Eye (tissue), 1 donor: ENCODE measurements at regions not wholly inside any gene's neighbourhood (a gene's known extent, or its start where the extent isn't known, plus 50 kb on each side); places are given as distances from the start of the nearest gene placed in this dataset.
"Not testable (repeated sequence)": the region's sequence is repeated elsewhere in the genome, so short reads cannot be mapped to it uniquely, and the experiment has no call there.

Experiments
- DNase-seq: peaks from one replicate; pipeline ENCODE4 v3.0.0-alpha.2; 2015

DNA sequence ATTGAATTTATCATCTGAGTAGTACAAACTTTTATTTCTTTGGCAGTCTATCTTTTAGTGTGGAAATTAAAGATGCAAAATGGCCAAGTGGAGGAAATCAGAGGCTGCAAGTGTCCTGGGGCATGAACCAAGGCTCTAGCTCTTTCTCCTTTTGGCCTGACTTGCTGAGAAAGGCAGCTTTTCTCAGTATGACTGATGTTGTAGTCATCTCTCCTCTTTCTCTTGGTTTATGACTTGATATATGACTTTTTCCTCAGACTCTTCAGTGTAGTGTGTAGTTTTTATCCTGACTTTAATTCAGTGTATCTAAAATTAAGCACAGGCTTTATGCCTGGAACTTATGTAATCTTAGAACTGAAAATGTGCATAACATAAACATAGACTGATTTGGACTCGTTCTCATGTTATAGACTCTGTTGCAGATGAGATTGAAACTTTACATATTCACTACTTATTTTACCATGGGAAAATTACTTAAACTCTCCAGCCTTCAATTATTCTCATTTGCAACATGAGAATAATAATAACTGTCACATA, 65.7 kb downstream of the SLITRK5 start:
- DNase-seq: no peak

DNA sequence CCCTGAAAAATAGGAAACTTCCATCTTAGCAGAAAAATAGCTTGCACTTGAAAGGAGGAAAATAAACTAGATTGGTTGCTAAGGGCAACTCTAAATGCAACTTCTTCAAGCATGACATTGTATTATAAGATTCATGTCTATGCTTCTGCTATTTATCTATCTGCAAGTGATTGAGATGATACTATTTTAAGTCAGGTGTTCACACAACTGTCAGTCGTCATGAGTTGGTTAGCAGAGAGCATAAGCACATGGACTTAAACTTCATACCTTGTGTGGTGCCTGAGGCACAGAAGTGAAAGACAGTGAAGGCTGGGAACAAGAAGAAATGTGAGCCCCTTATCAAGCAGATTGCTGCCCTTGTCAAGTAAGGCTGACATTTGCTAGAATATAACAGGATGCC, 82.9 kb downstream of the SLITRK5 start:
- DNase-seq: no peak

DNA sequence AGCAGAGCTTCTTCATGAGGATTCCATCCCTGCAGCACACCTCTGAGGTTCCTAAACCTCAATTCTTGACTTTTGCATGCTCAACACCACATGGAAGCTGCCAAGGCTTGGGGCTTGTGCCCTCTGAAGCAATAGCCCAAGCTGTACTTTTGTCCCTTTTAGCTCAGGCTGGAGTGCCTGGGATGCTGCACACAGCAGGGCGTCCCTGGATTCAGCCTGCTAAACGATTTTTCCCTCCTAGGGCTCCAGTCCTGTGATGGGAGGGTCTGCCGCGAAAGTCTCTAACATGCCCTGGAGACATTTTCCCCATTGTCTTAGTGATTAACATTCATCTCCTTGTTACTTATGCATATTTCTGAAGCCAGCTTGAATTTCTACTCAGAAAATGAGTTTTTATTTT, 98.3 kb downstream of the SLITRK5 start:
- no peak for DNase-seq

DNA sequence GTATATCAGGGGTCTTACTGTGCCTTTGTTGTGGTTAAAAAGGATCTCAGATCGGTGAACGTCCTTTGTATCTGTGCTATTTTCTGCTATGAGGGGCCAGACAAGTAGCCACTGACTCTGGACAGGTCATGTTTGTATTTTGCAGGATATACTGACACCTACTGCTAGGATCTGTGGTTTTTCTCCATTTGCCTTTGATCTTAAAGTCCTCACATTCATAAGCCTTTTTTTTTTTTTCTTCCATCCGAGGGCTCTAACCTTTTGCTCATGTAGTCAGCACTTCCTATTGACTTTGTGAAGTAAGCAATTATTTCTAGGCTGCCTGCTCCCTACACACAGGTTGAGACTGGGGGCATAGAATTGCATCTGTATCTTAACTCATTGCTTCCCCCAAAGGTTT, 106.2 kb downstream of the SLITRK5 start:
- DNase-seq: no peak

DNA sequence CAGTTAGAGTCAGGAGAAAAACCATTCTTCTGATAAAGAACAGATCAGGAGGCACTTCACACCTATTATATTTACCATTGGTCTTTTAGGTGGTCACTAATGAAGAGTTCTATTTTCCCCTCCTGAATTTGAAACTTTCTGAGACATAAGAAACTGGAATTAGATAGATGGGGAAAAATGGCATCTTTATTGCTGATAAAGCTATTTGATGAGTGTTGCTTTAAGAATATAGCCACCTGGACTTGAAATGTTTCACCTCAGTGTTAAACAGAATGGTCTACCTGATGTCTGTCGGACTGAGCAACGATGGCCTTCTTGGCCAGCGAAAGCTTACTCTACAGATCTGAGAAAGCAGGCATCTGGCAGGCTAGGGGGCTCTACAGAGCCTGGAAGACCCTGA, 107.0 kb downstream of the SLITRK5 start:
- DNase-seq: no peak

DNA sequence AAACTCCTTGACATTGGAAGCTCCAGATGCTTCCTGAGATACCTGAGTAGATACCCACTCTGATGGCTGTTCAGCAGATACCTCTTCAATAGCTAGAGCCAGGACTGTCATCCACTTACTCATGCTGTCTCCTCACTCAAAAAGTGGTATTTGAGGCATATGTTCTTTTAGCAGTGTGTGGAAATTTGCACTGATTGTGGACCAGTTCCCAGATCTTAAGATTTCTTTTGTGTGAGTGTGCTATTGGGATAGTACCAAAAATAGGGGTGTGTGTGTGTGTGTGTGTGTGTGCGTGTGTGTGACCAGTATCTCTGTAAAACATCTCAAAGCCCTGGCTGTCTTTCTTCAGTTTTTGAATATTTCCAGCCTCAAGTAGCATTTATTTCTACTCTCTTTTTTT, 108.3 kb downstream of the SLITRK5 start:
- DNase-seq: no peak

DNA sequence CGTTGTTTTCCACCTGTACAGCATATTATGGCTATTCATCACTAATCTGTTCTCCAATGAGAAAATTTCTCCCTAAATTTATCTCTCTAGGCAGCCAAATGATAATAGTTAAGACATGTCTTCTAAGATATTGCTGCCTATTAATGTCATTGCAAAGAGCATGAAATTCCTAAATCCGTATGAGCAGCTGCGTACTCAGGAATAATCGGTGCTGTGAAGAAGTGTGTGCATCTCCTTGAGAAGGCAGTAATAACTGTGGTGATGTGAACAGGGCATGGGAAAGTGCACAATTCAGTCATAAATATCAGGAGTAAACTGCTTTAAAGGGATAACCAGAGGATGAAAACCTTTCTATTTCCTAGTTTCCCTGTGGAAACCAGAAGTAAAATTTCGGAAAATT, 112.2 kb downstream of the SLITRK5 start:
- no peak for DNase-seq

DNA sequence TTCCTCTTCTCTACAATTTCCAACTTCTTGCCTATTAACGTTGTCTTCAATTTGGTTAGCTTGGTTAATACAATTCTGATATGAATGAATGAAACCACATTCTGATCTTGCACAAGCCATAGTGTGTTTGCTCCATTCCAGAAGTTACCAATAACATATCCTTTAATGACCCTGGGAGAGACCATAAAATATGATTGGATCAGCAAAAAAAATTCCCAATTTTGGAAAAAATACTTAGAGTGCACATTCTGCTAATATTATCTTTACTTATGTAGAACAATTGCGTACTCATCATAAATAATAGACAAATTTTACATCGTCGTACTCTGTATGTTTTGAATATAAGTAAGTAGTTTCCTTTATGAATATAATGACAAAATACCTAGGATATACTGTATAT, 117.2 kb downstream of the SLITRK5 start:
- DNase-seq: no peak

DNA sequence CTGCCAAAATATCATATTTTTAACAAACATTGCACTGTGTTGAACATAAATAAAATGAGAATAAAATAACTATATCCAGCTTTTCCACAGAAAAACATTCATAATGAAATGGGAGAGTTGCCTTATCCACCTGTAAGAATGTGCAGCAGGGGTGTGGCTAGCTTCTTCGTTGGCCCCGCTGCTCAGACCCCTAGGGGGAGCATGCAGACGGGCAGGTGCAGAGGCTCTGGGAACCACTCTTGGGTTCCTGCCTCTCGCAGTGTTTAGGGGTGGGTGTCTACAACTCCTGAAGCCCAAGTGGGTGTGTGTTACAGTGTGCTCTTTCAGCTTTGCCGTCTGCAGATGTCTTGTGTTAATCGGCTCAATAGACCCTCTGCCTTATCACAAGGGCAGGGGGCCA, 121.7 kb downstream of the SLITRK5 start:
- no peak for DNase-seq

DNA sequence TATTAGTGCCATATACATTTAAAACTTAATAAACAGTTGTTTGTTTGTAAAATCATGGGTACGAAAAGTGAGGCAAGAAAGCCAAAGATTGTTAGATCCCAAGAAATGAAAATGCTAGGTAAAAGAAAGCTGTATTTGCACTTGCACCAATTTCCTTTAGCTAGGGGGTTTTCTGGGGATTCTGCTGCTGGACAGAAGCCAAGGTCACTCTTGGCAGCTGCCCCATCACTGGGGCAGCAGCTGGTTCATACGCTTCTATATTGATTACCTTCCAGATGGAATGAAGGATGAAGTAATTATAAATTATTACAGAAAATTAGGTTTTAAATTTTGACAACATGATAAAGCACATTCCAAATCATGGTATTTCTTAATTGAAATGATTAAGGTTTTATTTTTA, 127.4 kb downstream of the SLITRK5 start:
- peak; percentile 51 for DNase-seq

DNA sequence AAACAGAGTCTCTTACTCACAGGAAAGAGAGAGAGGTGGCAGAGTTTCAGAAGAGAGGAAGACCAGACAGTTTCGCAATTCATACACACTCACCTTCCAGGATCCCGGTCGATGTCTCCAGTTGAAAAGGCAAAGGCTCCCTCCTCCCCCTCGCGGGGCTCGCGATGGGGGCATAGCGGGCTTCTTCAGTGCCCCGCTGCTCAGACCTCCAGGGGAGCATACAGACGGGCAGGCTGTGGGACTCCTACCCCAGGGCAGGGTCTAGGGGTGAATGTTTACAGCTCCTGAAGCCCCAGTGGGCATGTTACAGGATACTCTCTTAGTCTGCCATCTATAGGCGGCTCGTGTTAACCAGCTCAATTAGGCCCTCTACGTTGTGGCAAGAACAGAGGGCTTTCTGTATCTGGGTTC, 139.2 kb downstream of the SLITRK5 start:
- no peak for DNase-seq

DNA sequence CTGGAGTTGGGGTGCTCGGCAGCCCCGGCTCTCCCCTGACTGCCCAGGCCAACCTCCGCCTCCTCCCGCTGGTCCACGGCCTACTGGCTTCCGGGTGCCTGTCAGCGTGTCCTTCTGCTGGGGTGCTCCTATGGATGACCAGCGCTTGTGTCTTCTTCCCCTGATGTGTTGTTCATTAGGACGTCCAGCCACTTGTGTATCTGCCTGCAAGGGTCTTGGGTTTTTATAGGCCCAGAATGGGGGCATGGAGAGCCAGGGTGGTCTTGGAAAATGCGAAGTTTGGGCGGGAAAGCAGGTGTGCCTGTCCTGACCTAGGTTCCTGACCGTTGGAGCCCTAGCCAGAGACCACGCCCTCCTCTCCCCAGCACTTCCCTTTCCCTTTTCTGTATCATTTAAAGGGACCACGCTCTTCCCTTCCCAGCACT, 139.8 kb downstream of the SLITRK5 start:
- DNase-seq: no peak

DNA sequence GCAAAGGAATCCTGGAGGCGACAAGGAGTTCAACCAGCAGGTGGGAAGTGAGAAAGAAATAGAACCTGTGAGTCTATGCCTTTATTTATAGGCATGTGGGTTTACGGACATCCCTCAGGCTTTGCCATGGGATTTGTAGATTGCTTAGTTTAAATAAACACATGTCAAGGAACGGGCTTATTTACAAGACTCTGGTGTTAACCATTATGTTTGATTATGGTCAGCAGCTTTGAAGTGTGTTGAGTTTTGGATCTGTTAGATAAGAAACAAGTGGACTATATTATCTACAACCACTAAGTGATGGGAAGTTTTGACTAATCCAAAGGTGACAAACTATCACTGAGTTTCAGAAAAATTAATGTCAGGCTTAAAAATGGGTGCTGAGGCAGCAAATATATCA, 143.2 kb downstream of the SLITRK5 start:
- DNase-seq: no peak

DNA sequence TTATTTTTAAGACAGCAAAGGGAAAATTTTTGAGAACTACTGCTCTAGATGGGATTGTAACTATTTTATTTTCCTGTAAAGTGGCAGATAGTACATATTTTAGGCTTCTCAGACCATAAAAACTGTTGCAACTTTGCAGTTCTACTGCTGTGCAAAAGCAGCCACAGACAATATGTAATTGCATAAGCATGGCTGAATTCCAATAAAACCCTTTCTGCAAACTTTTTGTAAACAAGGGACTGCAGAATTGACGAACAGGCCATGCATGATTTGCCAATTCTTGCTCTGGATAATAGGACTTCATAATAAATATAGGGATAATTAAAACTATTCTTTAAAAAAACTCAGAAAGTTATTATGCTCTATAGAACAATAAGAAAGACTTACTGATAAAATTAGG, 149.1 kb downstream of the SLITRK5 start:
- peak; percentile 49 for DNase-seq

DNA sequence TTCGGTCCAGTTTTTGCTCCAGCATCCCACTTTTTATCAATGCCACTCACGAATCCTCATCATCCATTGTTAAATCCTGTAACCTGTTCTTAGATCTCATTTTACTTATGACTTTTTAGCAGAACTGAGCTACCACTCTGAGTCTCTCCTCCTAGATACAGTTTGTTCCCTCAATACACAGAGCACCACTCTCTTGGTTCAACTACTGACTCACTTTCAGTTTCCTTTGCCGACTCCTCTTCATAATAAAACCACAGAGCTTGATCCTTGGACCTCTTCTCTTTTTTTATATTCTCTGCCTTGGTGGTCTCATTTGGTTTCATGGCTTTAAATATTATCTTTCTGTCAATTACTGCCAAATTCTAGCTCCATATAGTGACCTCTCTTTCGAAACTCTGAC, 150.3 kb downstream of the SLITRK5 start:
- no peak for DNase-seq

DNA sequence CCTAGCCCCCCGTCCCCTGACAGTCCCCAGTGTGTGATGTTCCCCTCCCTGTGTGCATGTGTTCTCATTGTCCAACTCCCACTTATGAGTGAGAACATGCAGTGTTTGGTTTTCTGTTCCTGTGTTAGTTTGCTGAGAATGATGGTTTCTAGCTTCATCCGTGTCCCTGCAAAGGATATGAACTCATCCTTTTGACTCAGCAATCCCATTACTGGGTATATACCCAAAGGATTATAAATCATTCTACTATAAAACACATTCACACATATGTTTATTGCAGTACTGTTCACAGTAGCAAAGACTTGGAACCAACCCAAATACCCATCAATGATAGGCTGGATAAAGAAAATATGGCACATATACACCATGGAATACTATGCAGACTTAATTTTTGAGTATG, 155.1 kb downstream of the SLITRK5 start:
- not testable (repeated sequence) for DNase-seq

DNA sequence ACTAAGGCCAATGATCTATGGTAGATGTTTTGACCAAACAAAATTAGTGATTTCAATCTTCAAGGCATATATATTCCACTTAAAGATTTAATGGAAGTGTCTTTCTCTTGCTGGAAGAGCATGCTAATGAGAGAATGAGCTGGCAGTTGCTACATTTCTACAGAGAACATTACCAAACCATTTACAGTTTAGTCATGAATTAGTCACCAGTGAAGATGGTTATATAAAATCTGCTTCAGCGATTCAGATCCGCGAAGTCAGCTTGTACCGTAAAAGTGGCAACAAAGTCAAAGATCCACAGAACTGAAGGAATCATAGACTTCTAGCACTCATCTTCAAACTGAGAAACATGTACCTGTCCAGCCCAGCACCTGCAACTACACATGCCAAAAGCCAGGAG, 156.3 kb downstream of the SLITRK5 start:
- no peak for DNase-seq

DNA sequence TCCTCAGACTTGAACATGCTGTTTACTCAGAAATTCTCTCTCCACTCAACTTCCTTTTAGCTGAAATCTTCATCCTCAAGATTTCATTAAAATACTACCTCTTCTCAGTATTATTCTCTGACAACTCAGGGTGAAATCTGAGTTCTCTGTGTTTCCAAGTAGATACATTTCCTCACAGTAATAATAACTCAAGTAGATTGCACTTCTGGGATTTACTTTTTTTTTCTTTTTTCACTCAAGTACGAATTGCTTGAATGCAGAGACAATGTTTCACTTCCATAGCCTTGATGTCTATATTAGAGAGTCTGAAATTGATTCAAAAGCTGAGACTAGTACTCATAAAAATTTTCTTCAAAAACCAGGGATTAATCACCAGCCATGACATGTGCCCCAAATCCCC, 166.4 kb downstream of the SLITRK5 start:
- DNase-seq: no peak

DNA sequence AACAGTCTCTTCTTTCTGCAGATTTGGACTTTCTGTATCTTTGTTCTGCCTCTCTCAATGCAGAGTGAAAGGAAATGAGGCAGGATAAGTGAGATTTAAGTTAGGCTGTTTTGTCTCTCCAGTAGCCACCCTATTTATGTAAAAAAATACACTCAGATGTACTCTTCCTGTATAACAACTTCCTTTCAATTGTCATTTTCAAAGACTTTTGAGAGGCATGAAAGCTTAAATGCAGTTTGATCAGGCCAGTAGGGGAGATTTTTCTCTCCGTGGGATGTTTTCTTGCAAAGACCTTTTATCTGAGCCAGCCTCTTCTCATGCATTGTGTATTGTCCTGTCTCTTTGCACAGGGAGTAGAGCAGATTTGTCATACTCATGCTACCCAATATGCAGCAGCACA, 166.8 kb downstream of the SLITRK5 start:
- DNase-seq: no peak

DNA sequence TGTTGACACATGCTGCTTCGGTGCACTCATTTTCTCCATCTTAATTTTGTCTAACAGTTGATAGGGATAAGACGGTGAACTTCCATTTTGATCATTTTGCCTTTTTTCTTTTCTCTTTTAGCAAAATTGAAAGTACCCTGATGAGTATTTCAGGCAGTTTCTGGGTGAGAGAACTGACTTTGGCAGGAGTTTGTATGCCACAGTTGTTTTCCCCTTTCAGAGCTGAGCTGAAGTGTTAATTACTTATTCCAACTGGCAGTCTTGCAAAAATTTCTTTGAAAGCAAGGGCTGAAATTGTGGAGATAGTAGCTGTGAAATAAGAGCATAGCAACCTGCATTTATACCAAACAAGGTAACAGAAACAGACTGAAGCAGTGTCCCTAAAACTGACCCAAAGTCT, 180.2 kb downstream of the SLITRK5 start:
- DNase-seq: no peak

DNA sequence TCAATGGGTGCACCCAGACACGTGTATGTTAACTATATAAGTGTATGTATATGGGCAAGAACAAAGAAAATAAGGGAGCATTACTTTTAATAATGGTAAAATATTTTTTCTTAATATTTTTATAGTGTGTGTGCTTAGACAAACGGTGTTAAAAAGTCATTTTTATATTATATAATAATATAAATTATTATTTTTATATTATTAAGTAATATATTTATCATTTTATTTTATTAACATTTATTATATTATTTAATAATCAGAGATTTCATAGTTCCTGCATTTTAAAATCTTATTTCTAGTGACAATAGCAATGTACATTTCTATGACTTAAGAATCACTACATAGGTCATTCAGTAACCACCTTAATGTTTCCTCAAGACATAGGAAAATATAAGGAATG, 184.4 kb downstream of the SLITRK5 start:
- no peak for DNase-seq

DNA sequence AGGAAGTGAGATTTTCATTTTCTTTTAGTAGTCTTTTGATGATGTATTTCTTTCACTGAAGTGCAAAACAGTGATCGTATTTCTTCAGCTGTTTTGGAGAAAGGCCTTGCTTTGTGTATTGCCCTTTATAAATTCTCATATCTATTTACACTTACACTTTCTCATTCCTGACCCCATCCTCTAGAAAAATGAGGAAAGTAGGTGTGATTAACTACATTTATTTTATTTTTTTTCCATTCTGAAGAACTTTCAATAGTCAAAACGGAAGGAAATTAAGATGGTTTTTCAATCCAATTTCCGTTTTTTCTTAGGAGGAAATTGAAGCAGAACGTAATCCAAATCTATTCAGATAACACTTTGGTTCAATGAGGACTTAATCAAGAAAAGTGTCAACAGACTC, 188.1 kb downstream of the SLITRK5 start:
- DNase-seq: no peak

DNA sequence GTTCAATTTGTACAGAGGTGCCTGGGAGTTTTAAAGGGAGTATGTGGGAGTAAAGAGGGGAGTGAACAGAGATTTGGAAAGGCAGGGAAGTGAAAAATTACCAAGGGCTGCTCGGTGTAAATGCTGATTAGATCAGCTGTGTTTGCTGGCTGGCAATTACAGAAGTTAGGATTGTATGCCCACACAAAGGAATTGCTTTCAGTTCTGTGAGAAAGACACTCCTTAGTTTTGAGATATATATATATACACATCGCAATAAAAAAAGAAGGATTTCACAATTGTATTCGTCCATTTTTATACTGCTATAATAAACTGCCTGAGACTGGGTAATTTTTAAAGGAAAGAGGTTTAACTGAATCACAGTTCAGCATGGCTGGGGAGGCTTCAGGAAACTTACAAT, 196.3 kb downstream of the SLITRK5 start:
- no peak for DNase-seq

DNA sequence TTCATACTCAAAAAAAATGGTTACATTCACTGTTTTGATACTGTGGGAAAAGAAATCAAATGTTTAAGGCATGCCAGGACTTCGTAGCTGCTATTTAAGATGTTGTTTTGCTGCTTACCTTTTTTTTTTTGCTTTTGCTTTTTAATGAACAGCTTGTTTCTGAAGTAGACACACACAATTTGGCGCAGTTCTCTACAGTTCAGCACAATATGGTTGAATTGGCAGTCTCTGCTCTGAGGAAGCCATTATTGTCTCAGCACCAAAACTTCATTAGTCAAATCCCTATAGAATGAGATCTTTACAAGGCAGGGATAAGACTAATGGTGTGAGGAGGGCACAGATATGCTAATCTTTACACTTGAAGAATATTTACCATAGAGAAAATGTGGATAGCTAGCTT, 197.6 kb downstream of the SLITRK5 start:
- DNase-seq: no peak

DNA sequence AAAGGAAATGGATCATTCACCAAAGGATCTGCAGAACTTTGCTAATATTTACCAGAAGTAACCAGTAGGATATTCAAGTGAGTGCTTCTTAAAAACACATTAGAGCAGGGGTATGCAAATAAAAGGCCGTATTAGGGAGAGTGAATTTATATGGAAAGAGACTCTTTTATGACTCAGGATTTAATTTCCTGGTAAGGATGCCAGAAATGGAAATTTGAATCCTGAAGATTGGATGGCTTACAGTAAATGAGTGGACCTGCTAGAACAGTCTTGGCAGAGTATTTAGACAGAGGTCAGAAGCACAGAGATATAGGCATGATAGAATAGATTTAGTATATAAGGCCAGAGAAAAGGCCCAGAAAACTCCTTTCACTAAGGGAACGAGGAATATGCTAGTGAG, 201.6 kb downstream of the SLITRK5 start:
- no peak for DNase-seq

DNA sequence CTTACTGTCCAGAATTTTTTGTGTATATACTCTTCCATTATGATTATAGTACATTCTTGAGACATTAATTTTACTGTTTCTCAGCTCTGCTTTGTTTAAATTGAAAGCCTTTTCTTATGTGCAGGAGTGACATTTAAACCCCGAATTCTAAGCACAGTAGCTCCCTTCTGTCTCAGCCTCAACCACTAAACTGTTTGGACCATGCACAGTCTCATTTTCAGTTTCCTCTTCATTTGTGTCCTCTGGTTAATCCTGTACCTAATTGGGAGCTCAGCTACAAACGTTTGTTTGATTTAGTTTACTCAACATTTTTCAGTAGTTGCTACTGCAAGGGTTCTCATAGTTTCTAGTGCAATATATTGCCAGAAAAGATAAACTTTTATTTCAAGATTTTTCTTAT, 206.3 kb downstream of the SLITRK5 start:
- DNase-seq: no peak
